ENCODE measurements at regions not wholly inside any gene's neighbourhood (a gene's known extent, or its start where the extent isn't known, plus 50 kb on each side); places are given as distances from the start of the nearest gene placed in this dataset.

GRCh38 chr6:91708534-91708933, 1121.7 kb upstream of the MAP3K7 start:
- no peak overlapping the region for H3K4me3 ChIP-seq
- H3K4me1 ChIP-seq (ENCODE audit: control insufficient read depth in 5 of 5, insufficient read depth in 5 of 5, low read length in 5 of 5) = no peaks in the 10 kb centered on the region
- TF ChIP-seq CTCF (IDR thresholded peaks at IDR 0.05; ENCODE audit: control extremely low read depth, extremely low read depth) = no peak
- H3K27ac ChIP-seq (ENCODE audit: low read depth in 1 of 2, low read length in 1 of 2) = no peak overlapping the region
- H3K36me3 ChIP-seq (ENCODE audit: control insufficient read depth in 4 of 4, insufficient read depth in 4 of 4, low read length in 4 of 4) = no peaks in the 10 kb centered on the region
- DNase-seq = no peak
- H3K9ac ChIP-seq (ENCODE audit: insufficient read depth in 1 of 2, low read length in 2 of 2) = no peak overlapping the region
- H3K9me3 ChIP-seq (ENCODE audit: control insufficient read depth in 4 of 4, insufficient read depth in 3 of 4, low read length in 3 of 4) = no peaks in the 10 kb centered on the region
- 94% methylated on average over 1 of the region's 1 CpG for WGBS, 2 donors
- H3K27me3 ChIP-seq (ENCODE audit: control insufficient read depth in 3 of 3, insufficient read depth in 3 of 3, low read length in 2 of 3) = no peaks in the 10 kb centered on the region
- ATAC-seq (ENCODE audit: insufficient read depth, low FRiP score) = no peak

- no peak overlapping the region for H3K27ac ChIP-seq (ENCODE audit: low read depth in 1 of 2, low read length in 1 of 2)
- WGBS, 2 donors = 80 to 89% methylated on average over 3 of the region's 3 CpGs
- TF ChIP-seq CTCF (IDR thresholded peaks at IDR 0.05; ENCODE audit: control extremely low read depth, extremely low read depth) = no peak
- no peaks in the 10 kb centered on the region for H3K4me1 ChIP-seq (ENCODE audit: control insufficient read depth in 5 of 5, insufficient read depth in 5 of 5, low read length in 5 of 5)
- ATAC-seq (ENCODE audit: insufficient read depth, low FRiP score) (no peak), DNase-seq (no peak)
- H3K36me3 ChIP-seq (ENCODE audit: control insufficient read depth in 4 of 4, insufficient read depth in 4 of 4, low read length in 4 of 4) = no peaks in the 10 kb centered on the region
- no peak overlapping the region for H3K4me3 ChIP-seq
- H3K27me3 ChIP-seq (ENCODE audit: control insufficient read depth in 3 of 3, insufficient read depth in 3 of 3, low read length in 2 of 3) = no peaks in the 10 kb centered on the region
- H3K9me3 ChIP-seq (ENCODE audit: control insufficient read depth in 4 of 4, insufficient read depth in 3 of 4, low read length in 3 of 4) = no peaks in the 10 kb centered on the region
- no peak overlapping the region for H3K9ac ChIP-seq (ENCODE audit: insufficient read depth in 1 of 2, low read length in 2 of 2)
Observed at GRCh38 chr6:91705646-91706045, 1118.8 kb upstream of the MAP3K7 start.

- Histone ChIP-seq H3K4me1 (ENCODE audit: control insufficient read depth in 5 of 5, insufficient read depth in 5 of 5, low read length in 5 of 5) (no peaks in the 10 kb centered on the region), H3K36me3 (ENCODE audit: control insufficient read depth in 4 of 4, insufficient read depth in 4 of 4, low read length in 4 of 4) (no peaks in the 10 kb centered on the region), H3K9me3 (ENCODE audit: control insufficient read depth in 4 of 4, insufficient read depth in 3 of 4, low read length in 3 of 4) (no peaks in the 10 kb centered on the region), H3K4me3 (no peak overlapping the region), H3K27me3 (ENCODE audit: control insufficient read depth in 3 of 3, insufficient read depth in 3 of 3, low read length in 2 of 3) (no peaks in the 10 kb centered on the region), H3K27ac (ENCODE audit: low read depth in 1 of 2, low read length in 1 of 2) (no peak overlapping the region), H3K9ac (ENCODE audit: insufficient read depth in 1 of 2, low read length in 2 of 2) (no peak overlapping the region)
- WGBS, 2 donors = 81 to 88% methylated on average over 2 of the region's 2 CpGs
- TF ChIP-seq CTCF (IDR thresholded peaks at IDR 0.05; ENCODE audit: control extremely low read depth, extremely low read depth) = no peak
- DNase-seq (no peak), ATAC-seq (ENCODE audit: insufficient read depth, low FRiP score) (no peak)
Observed at GRCh38 chr6:91704531-91704930, 1117.7 kb upstream of the MAP3K7 start.

- Histone ChIP-seq H3K4me1 (ENCODE audit: control insufficient read depth in 5 of 5, insufficient read depth in 5 of 5, low read length in 5 of 5) (no peaks in the 10 kb centered on the region), H3K4me3 (no peak overlapping the region), H3K9ac (ENCODE audit: insufficient read depth in 1 of 2, low read length in 2 of 2) (no peak overlapping the region), H3K27ac (ENCODE audit: low read depth in 1 of 2, low read length in 1 of 2) (no peak overlapping the region), H3K9me3 (ENCODE audit: control insufficient read depth in 4 of 4, insufficient read depth in 3 of 4, low read length in 3 of 4) (no peaks in the 10 kb centered on the region), H3K27me3 (ENCODE audit: control insufficient read depth in 3 of 3, insufficient read depth in 3 of 3, low read length in 2 of 3) (no peaks in the 10 kb centered on the region), H3K36me3 (ENCODE audit: control insufficient read depth in 4 of 4, insufficient read depth in 4 of 4, low read length in 4 of 4) (no peaks in the 10 kb centered on the region)
- DNase-seq = no peak
- whole genome bisulfite sequencing, 2 donors = 92% methylated on average over 3 of the region's 3 CpGs
- no peak for TF ChIP-seq CTCF (IDR thresholded peaks at IDR 0.05; ENCODE audit: control extremely low read depth, extremely low read depth)
- no peak for ATAC-seq (ENCODE audit: insufficient read depth, low FRiP score)
Observed at GRCh38 chr6:91697010-91697695, 1110.3 kb upstream of the MAP3K7 start.

Data from lung (tissue), 11 donors.